ENCODE measurements at regions not wholly inside any gene's neighbourhood (a gene's known extent, or its start where the extent isn't known, plus 50 kb on each side); places are given as distances from the start of the nearest gene placed in this dataset.

DNA sequence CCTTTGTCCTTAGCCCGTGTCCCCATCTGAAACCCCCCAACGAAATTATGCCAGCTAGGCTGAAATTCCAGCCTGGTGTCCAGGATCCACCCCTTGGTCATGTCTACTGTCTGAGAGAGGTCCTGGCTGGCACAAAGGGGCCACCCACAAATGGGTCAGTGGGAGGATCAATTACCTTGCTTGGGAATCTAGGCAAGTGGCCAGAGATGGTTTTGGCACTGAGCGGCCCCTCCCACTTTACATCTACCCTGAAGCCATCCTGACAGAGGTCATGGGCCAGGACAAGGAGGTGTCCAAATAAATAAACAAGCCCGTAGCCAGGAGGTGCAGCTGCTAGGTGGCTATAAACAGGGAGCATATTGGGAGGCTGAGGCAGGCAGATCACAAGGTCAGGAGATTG lies 311.5 kb downstream of the MN1 start:
- no peaks in the 10 kb centered on the region for H3K27me3 ChIP-seq (ENCODE audit: control insufficient read depth, insufficient read depth, low read length)
- H3K36me3 ChIP-seq (ENCODE audit: control insufficient read depth, insufficient read depth, low read length), result no peaks in the 10 kb centered on the region
- H3K27ac ChIP-seq (ENCODE audit: low read depth, low read length), result no peak overlapping the region
- H3K9me3 ChIP-seq (ENCODE audit: control insufficient read depth, insufficient read depth, low read length), result no peaks in the 10 kb centered on the region; the same call in 1 of the 2 replicates
- no peak overlapping the region for H3K9ac ChIP-seq (ENCODE audit: low read depth, low read length)
- no peaks in the 10 kb centered on the region for H3K4me1 ChIP-seq (ENCODE audit: control insufficient read depth, insufficient read depth, low read length)
- no peak overlapping the region for H3K4me3 ChIP-seq (ENCODE audit: low read depth, low read length)

DNA sequence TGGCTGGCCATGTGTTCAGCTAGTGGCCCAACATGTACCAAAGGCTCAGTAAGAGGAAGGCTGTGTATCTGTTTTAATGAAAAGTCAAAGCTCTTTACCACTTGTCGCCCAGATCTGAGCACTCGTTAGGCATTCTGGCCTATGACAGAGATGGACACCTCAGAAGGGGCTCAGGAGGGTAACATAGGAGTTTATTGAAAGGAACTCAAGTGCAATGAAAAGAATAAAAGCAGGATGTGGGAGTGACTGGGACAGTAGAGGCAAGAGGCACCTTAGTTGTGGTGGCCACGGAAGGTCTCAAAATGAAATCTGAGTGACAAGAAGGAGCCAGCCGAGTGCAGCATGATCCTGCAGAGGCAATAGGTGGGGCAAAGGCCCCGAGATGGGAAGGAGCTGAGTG lies 309.7 kb downstream of the MN1 start:
- Histone ChIP-seq H3K27ac (ENCODE audit: low read depth, low read length) (no peak overlapping the region), H3K4me3 (ENCODE audit: low read depth, low read length) (no peak overlapping the region), H3K36me3 (ENCODE audit: control insufficient read depth, insufficient read depth, low read length) (no peaks in the 10 kb centered on the region), H3K4me1 (ENCODE audit: control insufficient read depth, insufficient read depth, low read length) (peaks cover 5% of the 10 kb centered on the region; the same call in 1 of the 2 replicates), H3K9ac (ENCODE audit: low read depth, low read length) (no peak overlapping the region), H3K27me3 (ENCODE audit: control insufficient read depth, insufficient read depth, low read length) (no peaks in the 10 kb centered on the region), H3K9me3 (ENCODE audit: control insufficient read depth, insufficient read depth, low read length) (no peaks in the 10 kb centered on the region; the same call in 1 of the 2 replicates)

DNA sequence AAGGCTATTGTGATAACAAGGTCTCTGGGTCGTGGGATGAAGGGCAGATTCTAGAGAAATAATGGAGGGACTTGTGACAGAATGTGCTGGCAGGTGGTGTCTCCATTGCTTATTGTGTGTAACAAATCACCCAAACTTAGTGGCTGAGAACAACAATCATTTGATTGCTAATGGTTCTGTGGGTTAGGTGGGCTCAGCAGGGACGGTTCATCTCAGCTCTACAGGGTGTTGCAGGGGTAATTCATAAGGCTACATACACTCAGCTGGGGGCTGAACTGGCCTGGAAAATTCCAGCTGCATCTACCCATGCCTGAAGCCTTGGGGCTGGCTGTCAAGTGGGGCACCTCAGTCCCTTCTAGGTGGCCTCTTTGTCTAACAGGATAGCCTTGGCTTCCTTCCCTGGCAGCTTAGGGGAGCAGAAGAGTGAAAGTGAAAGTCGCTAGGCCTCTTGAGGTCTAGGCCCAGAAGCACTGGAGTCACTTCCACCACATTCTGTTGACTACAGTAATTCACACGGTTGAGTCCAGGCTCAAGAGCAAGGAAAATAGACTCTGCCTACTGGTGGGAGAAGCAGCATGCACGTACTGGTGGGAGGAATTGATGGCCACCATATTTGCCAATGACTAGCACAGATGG lies 308.9 kb downstream of the MN1 start:
- Histone ChIP-seq H3K9ac (ENCODE audit: low read depth, low read length) (no peak overlapping the region), H3K9me3 (ENCODE audit: control insufficient read depth, insufficient read depth, low read length) (no peaks in the 10 kb centered on the region; the same call in 1 of the 2 replicates), H3K27ac (ENCODE audit: low read depth, low read length) (no peak overlapping the region), H3K36me3 (ENCODE audit: control insufficient read depth, insufficient read depth, low read length) (no peaks in the 10 kb centered on the region), H3K4me1 (ENCODE audit: control insufficient read depth, insufficient read depth, low read length) (peaks cover 5% of the 10 kb centered on the region; the same call in 1 of the 2 replicates), H3K4me3 (ENCODE audit: low read depth, low read length) (no peak overlapping the region), H3K27me3 (ENCODE audit: control insufficient read depth, insufficient read depth, low read length) (no peaks in the 10 kb centered on the region)

DNA sequence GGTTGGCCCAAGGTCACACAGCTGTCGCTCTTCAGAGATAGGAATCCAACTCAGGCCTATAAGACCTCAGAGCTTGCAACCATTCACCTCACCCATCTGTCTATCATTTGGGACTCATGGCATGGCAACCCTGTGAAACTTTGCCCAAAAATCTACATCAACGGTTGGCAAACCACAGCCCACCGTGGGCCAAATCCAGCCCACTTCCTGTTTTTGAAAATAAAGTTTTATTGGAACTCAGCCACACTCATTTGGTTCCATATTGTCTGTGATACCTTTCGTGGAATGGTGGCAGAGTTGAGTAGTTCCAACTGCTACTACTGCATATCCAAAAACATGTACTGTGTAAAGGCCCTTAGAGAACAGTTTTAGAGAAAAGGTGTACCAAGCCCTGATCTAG lies 307.8 kb downstream of the MN1 start:
- no peaks in the 10 kb centered on the region; the same call in 1 of the 2 replicates for H3K9me3 ChIP-seq (ENCODE audit: control insufficient read depth, insufficient read depth, low read length)
- H3K36me3 ChIP-seq (ENCODE audit: control insufficient read depth, insufficient read depth, low read length), result no peaks in the 10 kb centered on the region
- no peak overlapping the region for H3K27ac ChIP-seq (ENCODE audit: low read depth, low read length)
- peaks cover 5% of the 10 kb centered on the region; the same call in 1 of the 2 replicates for H3K4me1 ChIP-seq (ENCODE audit: control insufficient read depth, insufficient read depth, low read length)
- no peaks in the 10 kb centered on the region for H3K27me3 ChIP-seq (ENCODE audit: control insufficient read depth, insufficient read depth, low read length)
- H3K4me3 ChIP-seq (ENCODE audit: low read depth, low read length), result no peak overlapping the region
- no peak overlapping the region for H3K9ac ChIP-seq (ENCODE audit: low read depth, low read length)

DNA sequence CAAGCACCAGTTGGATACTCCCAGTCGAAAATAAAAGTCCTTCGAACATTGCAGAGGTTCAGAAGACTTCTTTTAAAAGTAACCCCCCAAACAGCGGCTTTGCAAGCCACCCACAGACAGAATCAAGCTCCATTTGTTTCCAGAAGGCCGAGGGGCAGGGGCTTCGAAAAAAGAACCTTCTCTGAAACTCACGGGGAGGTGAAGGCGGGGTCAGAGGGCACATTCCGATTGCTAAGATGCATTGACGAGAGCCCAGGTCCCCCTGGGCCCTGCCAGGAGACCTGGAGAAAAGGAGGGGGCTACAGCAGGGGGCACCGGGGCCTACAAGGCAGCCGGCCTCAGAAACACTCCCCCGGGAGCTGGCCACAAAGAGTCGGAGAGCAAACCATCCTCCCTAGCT lies 306.8 kb downstream of the MN1 start:
- Histone ChIP-seq H3K9ac (ENCODE audit: low read depth, low read length) (no peak overlapping the region), H3K27ac (ENCODE audit: low read depth, low read length) (peak overlapping the region; percentile 45), H3K9me3 (ENCODE audit: control insufficient read depth, insufficient read depth, low read length) (no peaks in the 10 kb centered on the region; the same call in 1 of the 2 replicates), H3K36me3 (ENCODE audit: control insufficient read depth, insufficient read depth, low read length) (no peaks in the 10 kb centered on the region), H3K27me3 (ENCODE audit: control insufficient read depth, insufficient read depth, low read length) (no peaks in the 10 kb centered on the region), H3K4me3 (ENCODE audit: low read depth, low read length) (no peak overlapping the region), H3K4me1 (ENCODE audit: control insufficient read depth, insufficient read depth, low read length) (peaks cover 5% of the 10 kb centered on the region; the same call in 1 of the 2 replicates)

DNA sequence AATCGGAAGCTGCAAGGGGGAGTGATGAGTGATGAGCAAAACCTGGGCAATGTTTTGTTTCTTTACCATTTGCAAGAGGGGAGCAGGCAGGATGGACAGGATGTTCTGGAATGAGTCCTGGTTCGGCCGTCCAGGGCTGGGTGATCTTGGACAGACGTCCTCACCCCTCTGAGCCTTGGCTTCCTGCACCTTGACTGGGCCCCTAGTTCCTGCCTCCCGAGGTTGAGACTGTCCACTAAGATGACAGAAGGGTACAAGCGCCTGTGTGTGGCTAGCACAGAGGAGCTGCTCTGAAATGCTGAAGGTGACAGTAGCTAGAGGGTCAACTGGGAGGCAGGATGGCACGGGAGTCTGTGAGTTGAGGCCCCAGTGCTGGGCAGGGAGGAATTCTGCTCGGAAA lies 306.2 kb downstream of the MN1 start:
- Histone ChIP-seq H3K4me3 (ENCODE audit: low read depth, low read length) (no peak overlapping the region), H3K9me3 (ENCODE audit: control insufficient read depth, insufficient read depth, low read length) (no peaks in the 10 kb centered on the region; the same call in 1 of the 2 replicates), H3K27me3 (ENCODE audit: control insufficient read depth, insufficient read depth, low read length) (no peaks in the 10 kb centered on the region), H3K9ac (ENCODE audit: low read depth, low read length) (no peak overlapping the region), H3K36me3 (ENCODE audit: control insufficient read depth, insufficient read depth, low read length) (no peaks in the 10 kb centered on the region), H3K4me1 (ENCODE audit: control insufficient read depth, insufficient read depth, low read length) (peaks cover 5% of the 10 kb centered on the region; the same call in 1 of the 2 replicates), H3K27ac (ENCODE audit: low read depth, low read length) (no peak overlapping the region)

DNA sequence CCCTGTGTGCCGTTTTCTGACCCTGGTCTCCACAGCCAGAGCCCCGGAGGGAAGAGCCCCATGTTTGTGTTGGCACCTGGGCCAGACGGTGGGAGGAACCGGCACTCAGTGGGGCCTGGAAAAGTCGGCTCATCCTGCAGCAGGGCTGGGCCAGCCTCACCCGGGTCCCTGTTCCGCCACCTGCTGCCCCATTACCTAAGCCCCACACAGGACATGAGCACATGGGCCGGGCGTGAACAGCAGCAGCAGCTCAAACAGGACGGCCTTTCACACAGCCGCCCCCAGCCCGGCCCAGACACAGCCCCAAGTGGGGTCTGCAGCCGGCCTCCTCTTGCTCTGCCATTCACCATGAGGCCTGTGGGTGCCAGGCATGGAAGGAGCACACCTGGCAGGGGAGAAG lies 302.4 kb downstream of the MN1 start:
- no peaks in the 10 kb centered on the region for H3K36me3 ChIP-seq (ENCODE audit: control insufficient read depth, insufficient read depth, low read length)
- 0 out of 2 replicates have a peak, but pooled peaks cover 4% of the 10 kb centered on the region for H3K9me3 ChIP-seq (ENCODE audit: control insufficient read depth, insufficient read depth, low read length)
- no peak overlapping the region for H3K27ac ChIP-seq (ENCODE audit: low read depth, low read length)
- H3K9ac ChIP-seq (ENCODE audit: low read depth, low read length), result no peak overlapping the region
- no peak overlapping the region for H3K4me3 ChIP-seq (ENCODE audit: low read depth, low read length)
- peaks cover 9% of the 10 kb centered on the region; the same call in 1 of the 2 replicates for H3K4me1 ChIP-seq (ENCODE audit: control insufficient read depth, insufficient read depth, low read length)
- peaks cover 13% of the 10 kb centered on the region for H3K27me3 ChIP-seq (ENCODE audit: control insufficient read depth, insufficient read depth, low read length)

DNA sequence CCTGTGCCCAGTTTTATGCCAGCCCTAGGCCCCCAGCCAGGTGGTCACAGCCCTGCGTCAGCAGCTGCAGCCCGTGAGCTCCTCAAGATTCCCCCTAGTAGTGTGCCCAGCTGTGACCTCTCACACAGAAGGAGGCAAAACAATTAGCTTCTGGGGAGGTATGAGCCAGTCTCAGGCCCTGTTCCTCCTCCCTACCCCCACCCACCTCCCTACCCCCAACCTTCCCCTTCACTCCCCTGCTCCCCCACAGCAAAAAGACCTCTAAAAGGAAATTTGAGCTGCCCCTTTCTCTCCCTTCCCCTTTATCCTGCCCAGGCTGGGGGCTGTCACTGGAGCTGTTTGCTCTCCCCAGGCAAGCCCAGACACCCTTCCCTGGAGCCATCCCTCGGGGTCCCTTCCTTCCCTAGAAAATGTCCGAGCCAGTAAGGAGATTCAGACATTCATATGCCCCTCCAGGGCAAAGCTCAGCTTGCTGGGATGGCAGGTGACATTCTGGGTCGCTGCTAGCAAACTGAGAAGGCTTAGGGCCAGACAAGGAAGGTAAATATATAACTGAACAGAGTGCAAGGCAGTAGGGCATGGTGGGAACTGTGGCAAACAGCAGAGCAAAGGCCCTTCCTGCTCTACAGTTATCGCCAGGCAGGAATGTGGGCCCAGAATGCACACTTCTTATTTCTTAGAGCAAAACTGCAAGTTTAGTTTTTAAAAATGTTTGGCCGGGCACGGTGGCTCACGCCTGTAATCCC lies 300.2 kb downstream of the MN1 start:
- Histone ChIP-seq H3K4me1 (ENCODE audit: control insufficient read depth, insufficient read depth, low read length) (peaks cover 4% of the 10 kb centered on the region; the same call in 1 of the 2 replicates), H3K9ac (ENCODE audit: low read depth, low read length) (no peak overlapping the region), H3K4me3 (ENCODE audit: low read depth, low read length) (no peak overlapping the region), H3K36me3 (ENCODE audit: control insufficient read depth, insufficient read depth, low read length) (no peaks in the 10 kb centered on the region), H3K27me3 (ENCODE audit: control insufficient read depth, insufficient read depth, low read length) (peaks cover 25% of the 10 kb centered on the region), H3K27ac (ENCODE audit: low read depth, low read length) (no peak overlapping the region), H3K9me3 (ENCODE audit: control insufficient read depth, insufficient read depth, low read length) (0 out of 2 replicates have a peak, but pooled peaks cover 4% of the 10 kb centered on the region)

DNA sequence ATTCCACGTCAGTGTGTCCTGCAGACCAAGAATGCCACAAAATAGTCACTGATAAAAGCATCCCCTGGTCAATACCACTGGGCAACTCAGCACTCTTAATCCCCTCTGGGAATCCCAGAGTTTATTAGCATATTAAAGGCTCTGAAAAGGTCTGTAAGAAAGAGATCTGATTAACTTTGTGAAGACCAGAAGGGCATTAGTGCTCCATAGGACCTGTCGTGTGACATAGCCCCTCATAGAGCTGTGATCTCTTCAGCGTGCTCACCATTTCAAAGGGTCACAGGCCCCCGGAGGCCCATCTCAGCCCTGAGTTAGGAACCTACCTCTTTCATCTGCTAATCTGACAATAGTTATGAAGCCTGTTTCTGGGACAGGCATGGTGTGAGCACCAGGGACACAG lies 299.2 kb downstream of the MN1 start:
- no peak overlapping the region for H3K27ac ChIP-seq (ENCODE audit: low read depth, low read length)
- H3K9ac ChIP-seq (ENCODE audit: low read depth, low read length), result no peak overlapping the region
- peaks cover 4% of the 10 kb centered on the region; the same call in 1 of the 2 replicates for H3K4me1 ChIP-seq (ENCODE audit: control insufficient read depth, insufficient read depth, low read length)
- no peaks in the 10 kb centered on the region for H3K36me3 ChIP-seq (ENCODE audit: control insufficient read depth, insufficient read depth, low read length)
- H3K27me3 ChIP-seq (ENCODE audit: control insufficient read depth, insufficient read depth, low read length), result peaks cover 25% of the 10 kb centered on the region
- H3K9me3 ChIP-seq (ENCODE audit: control insufficient read depth, insufficient read depth, low read length), result 0 out of 2 replicates have a peak, but pooled peaks cover 4% of the 10 kb centered on the region
- no peak overlapping the region for H3K4me3 ChIP-seq (ENCODE audit: low read depth, low read length)

DNA sequence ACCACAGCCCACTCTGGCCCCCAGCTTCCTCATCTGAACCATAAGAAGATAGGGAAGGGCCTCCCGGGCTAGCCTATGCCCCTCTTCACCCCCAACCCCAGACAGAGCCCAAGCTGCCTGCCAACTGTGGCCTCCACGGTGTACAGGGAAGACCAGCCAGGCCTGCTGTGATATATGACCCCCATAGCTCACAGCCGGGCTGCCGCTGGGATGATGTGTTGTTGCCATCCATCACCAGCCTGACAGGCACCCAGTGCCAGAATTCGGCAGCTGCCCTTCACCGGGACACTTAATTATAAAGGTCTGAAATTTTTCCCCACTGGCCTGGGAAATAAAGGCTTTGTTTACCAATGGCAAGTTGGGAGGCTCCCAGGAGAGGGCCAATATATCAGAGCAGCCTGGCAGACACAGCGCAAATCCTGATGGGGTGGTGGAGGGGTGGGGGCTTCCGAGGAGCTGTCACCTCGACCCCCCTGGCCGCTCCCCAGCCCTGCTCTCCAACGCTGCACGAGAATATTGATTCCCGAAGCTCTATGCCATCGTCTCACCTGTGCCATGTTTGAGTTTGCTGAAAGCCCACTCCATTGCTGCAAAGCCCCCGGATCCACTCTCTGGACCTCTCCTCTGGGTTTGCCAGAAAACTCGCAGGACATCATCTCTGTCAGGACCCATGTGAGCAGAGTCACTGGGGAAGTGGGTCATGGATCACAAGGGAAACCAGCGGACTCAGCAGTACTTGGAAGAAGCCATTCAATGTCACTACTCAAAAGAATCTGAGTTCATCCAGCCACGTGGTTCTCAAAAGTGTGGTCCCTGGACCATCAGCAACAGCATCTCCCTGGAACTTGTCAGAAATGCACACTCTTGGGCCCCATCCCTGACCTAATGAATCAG lies 296.9 kb downstream of the MN1 start:
- Histone ChIP-seq H3K27ac (ENCODE audit: low read depth, low read length) (no peak overlapping the region), H3K36me3 (ENCODE audit: control insufficient read depth, insufficient read depth, low read length) (no peaks in the 10 kb centered on the region), H3K27me3 (ENCODE audit: control insufficient read depth, insufficient read depth, low read length) (peaks cover 25% of the 10 kb centered on the region), H3K9me3 (ENCODE audit: control insufficient read depth, insufficient read depth, low read length) (0 out of 2 replicates have a peak, but pooled peaks cover 4% of the 10 kb centered on the region), H3K4me3 (ENCODE audit: low read depth, low read length) (no peak overlapping the region), H3K9ac (ENCODE audit: low read depth, low read length) (no peak overlapping the region), H3K4me1 (ENCODE audit: control insufficient read depth, insufficient read depth, low read length) (peaks cover 4% of the 10 kb centered on the region; the same call in 1 of the 2 replicates)

Data from HUES48 (cell line).